GM12878 (cell line): ENCODE measurements at regions not wholly inside any gene's neighbourhood (a gene's known extent, or its start where the extent isn't known, plus 50 kb on each side); places are given as distances from the start of the nearest gene placed in this dataset.
"Not testable (repeated sequence)": the region's sequence is repeated elsewhere in the genome, so short reads cannot be mapped to it uniquely, and the experiment has no call there.

ENCODE experiments used
- ATAC-seq: fragments of 200-7000 bp; cut with Tn5 transposase; 3 replicates; pipeline ENCODE4 v1.9.1; 2020; ENCODE audit warnings: mild to moderate bottlenecking, moderate library complexity
- BruUV-seq: library from RNA; stranded (reverse); fragments of 400-500 nt; replicated peaks from 2 replicates; lab custom pipeline; 2021; lab: Mats Ljungman, UMichigan
- CTCF ChIA-PET: fragments of 300-600 bp; sonication (Branson Sonifier 250); formaldehyde crosslinking; extraction: SDS; loops from one replicate; lab custom pipeline; 2021; ENCODE audit warnings: inconsistent platforms; lab: Yijun Ruan, JAX
- POLR2A ChIA-PET: fragments of 350-600 bp; formaldehyde crosslinking; extraction: SDS; loops from one replicate; lab custom pipeline; 2021; ENCODE audit warnings: inconsistent platforms; lab: Charles Lee
- RAD21 ChIA-PET: fragments of 300-600 bp; sonication (Branson Sonifier 250); formaldehyde crosslinking; loops from one replicate; lab custom pipeline; 2023; ENCODE audit warnings: antibody characterized with exemption; ENCODE audit not compliant: unreplicated experiment; lab: Charles Lee
- SMC1A ChIA-PET: fragments of 300-600 bp; sonication (Branson Sonifier 250); formaldehyde crosslinking; loops from one replicate; lab custom pipeline; 2023; ENCODE audit not compliant: unreplicated experiment, uncharacterized antibody; lab: Charles Lee
- DNase-seq: peaks from one replicate; pipeline ENCODE4 v3.0.0-alpha.2; 2011; ENCODE audit warnings: low read depth, low spot score
- FAIRE-seq: peaks from 3 replicates; lab custom pipeline; 2011; peaks lifted over from hg19 to GRCh38; lab: Jason Lieb, UNC
- H2AFZ ChIP-seq: 2 replicates; pipeline ENCODE4 v1.6.0; 2011; ENCODE audit warnings: low read depth, low read length, control low read depth; ENCODE audit not compliant: control insufficient read depth
- H3K27ac ChIP-seq: 2 replicates; pipeline ENCODE4 v1.5.1; 2011; ENCODE audit warnings: control low read depth; ENCODE audit not compliant: control insufficient read depth, insufficient read depth
- H3K27me3 ChIP-seq, 2 experiments: replicated peaks in 1 of 2; 2 replicates each; pipeline versions ENCODE4 v1.6.0 to v1.6.1; 2011; ENCODE audit warnings: low read length in 1 of 2; ENCODE audit not compliant: control insufficient read depth in 2 of 2, insufficient read depth in 2 of 2
- H3K36me3 ChIP-seq, 2 experiments: 2 replicates each; pipeline ENCODE4 v1.5.1; 2011; ENCODE audit warnings: low read length in 1 of 2; ENCODE audit not compliant: control insufficient read depth in 2 of 2, insufficient read depth in 2 of 2
- H3K4me1 ChIP-seq: 2 replicates; pipeline ENCODE4 v1.6.1; 2011; ENCODE audit warnings: mild to moderate bottlenecking, low read length, moderate library complexity, mixed read lengths; ENCODE audit not compliant: control insufficient read depth, insufficient read depth
- H3K4me2 ChIP-seq: 2 replicates; pipeline ENCODE4 v1.6.0; 2011; ENCODE audit warnings: control low read depth; ENCODE audit not compliant: control insufficient read depth, insufficient read depth
- H3K4me3 ChIP-seq: fragments of 200-600 bp; sonication (generic); 2 replicates; pipeline ENCODE4 v1.5.1; 2016
- H3K79me2 ChIP-seq: 2 replicates; pipeline ENCODE4 v1.6.0; 2011; ENCODE audit warnings: low read length; ENCODE audit not compliant: control insufficient read depth, insufficient read depth
- H3K9ac ChIP-seq: 2 replicates; pipeline ENCODE4 v1.8.0; 2011; ENCODE audit warnings: low read length, control low read depth, mixed read lengths; ENCODE audit not compliant: control insufficient read depth, insufficient read depth
- H3K9me3 ChIP-seq: replicated peaks from 3 replicates; pipeline ENCODE4 v1.5.1; 2011; ENCODE audit warnings: mild to moderate bottlenecking, low read length; ENCODE audit not compliant: control insufficient read depth, insufficient read depth
- H4K20me1 ChIP-seq: 2 replicates; pipeline ENCODE4 v1.6.0; 2011; ENCODE audit not compliant: control insufficient read depth, insufficient read depth
- ATF2 ChIP-seq: IDR thresholded peaks from 2 replicates; pipeline ENCODE4 v1.6.1; 2012; ENCODE audit warnings: low read length, inconsistent platforms
- ATF7 ChIP-seq: fragments of 450-650 bp; IDR thresholded peaks from 2 replicates; pipeline ENCODE4 v1.6.1; 2016; ENCODE audit warnings: low read depth, mild to moderate bottlenecking
- CEBPB ChIP-seq, 2 experiments: fragments of 150-350 bp in 1 of 2; IDR thresholded peaks; 2 replicates each; pipeline ENCODE4 v1.6.1; 2012 to 2014; ENCODE audit warnings: low read depth in 2 of 2, low read length in 2 of 2, borderline replicate concordance in 1 of 2, inconsistent platforms in 1 of 2
- CREM ChIP-seq: IDR thresholded peaks from 2 replicates; pipeline ENCODE4 v1.6.1; 2014; ENCODE audit warnings: antibody characterized with exemption, low read depth
- CTCF ChIP-seq, 3 experiments: IDR thresholded peaks in 2 of 3; conservative IDR thresholded peaks in 1 of 3; 2 replicates each; pipeline ENCODE4 v1.5.1; 2011; ENCODE audit warnings: low read depth in 3 of 3, low read length in 3 of 3, mild to moderate bottlenecking in 3 of 3, control low read depth in 2 of 3, moderate library complexity in 2 of 3, inconsistent platforms in 1 of 3, mixed read lengths in 1 of 3; ENCODE audit not compliant: control insufficient read depth in 2 of 3, insufficient read depth in 1 of 3; ENCODE audit errors: extremely low read depth in 1 of 3
- NFXL1 ChIP-seq: fragments of 450-650 bp; IDR thresholded peaks from 2 replicates; pipeline ENCODE4 v1.6.1; 2017; ENCODE audit warnings: antibody characterized with exemption, mild to moderate bottlenecking, borderline replicate concordance
- NFYA ChIP-seq: IDR thresholded peaks from 2 replicates; pipeline ENCODE4 v1.6.1; 2011; ENCODE audit warnings: low read depth, mild to moderate bottlenecking, low read length, improper control_type of control experiment, borderline replicate concordance
- NR2F1 ChIP-seq: fragments of 450-650 bp; conservative IDR thresholded peaks from 2 replicates; pipeline ENCODE4 v1.6.1; 2017; ENCODE audit warnings: mild to moderate bottlenecking
- POLR2AphosphoS5 ChIP-seq: IDR thresholded peaks from 2 replicates; pipeline ENCODE4 v1.6.1; 2011; ENCODE audit warnings: mild to moderate bottlenecking, low read length, inconsistent platforms
- RFX5 ChIP-seq: IDR thresholded peaks from 2 replicates; pipeline ENCODE4 v1.6.1; 2011; ENCODE audit warnings: low read depth, low read length, improper control_type of control experiment
- SREBF1 ChIP-seq: IDR thresholded peaks from 2 replicates; pipeline ENCODE4 v1.6.1; 2012; ENCODE audit warnings: mild to moderate bottlenecking, low read length
- WGBS: methylation state at CpG from one replicate; pipeline ENCODE4 v1.1.6; 2016; ENCODE audit warnings: low lambda C conversion rate; ENCODE audit not compliant: insufficient replicate concordance, insufficient coverage; ENCODE audit errors: missing lambda C conversion rate; 5-methylcytosine and 5-hydroxymethylcytosine counted together
- in situ Hi-C: fragments of 300-500 bp; cut with MboI; formaldehyde crosslinking; loops from 9 replicates; pipeline ENCODE4 v1.14.3; 2018; ENCODE audit warnings: mixed read lengths
- intact Hi-C: fragments of 100-400 bp; cut with micrococcal nuclease; formaldehyde crosslinking; loops from one replicate; pipeline ENCODE4 v1.14.2; 2022; ENCODE audit not compliant: unreplicated experiment
- TF ChIP-seq, protein P1 (sequence below): fragments of 150-350 bp; IDR thresholded peaks from 2 replicates; pipeline ENCODE4 v1.6.1; 2014; ENCODE audit warnings: mild to moderate bottlenecking, low read depth, low read length

GRCh38 chrX:65967159-65967558 lies 72.7 kb downstream of the VSIG4 start:
- RAD21 ChIA-PET, H3K4me1 ChIP-seq, SMC1A ChIA-PET, H4K20me1 ChIP-seq, H3K4me2 ChIP-seq, BruUV-seq, ATAC-seq, H2AFZ ChIP-seq, H3K27ac ChIP-seq, H3K9me3 ChIP-seq, H3K4me3 ChIP-seq, H3K36me3 ChIP-seq, H3K79me2 ChIP-seq, H3K27me3 ChIP-seq, DNase-seq, intact Hi-C loops, H3K9ac ChIP-seq, FAIRE-seq, in situ Hi-C loops: not testable (repeated sequence)
- POLR2A ChIA-PET, result interaction anchor here (0.6 kb wide), 1 partner anchor 383 kb away, joined by 3 read pairs; no protein-coding TSS in a partner anchor
- WGBS, result 75% methylated on average over 3 of the region's 3 CpGs
- CTCF ChIA-PET, result interaction anchor here (0.5 kb wide), 1 partner anchor 243 kb away, joined by 3 read pairs; no protein-coding TSS in a partner anchor

DNA sequence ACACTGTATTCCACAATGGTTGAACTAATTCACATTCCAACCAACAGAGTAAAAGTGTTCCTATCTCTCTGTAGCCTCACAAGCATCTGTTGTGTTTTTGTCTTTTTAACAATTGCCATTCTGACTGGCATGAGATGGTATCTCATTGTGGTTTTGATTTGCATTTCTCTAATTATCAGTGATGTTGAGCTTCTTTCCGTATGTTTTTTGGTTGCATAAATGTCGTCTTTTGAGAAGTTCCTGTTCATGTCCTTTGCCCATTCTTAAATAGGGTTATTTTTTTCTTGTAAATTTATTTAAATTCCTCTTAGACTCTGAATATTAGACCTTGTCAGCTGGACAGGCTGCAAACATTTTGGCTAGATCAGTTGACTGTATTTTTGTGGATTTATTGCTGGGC lies 78.2 kb downstream of the VSIG4 start:
- SMC1A ChIA-PET, result no interaction called here
- no peak for ATAC-seq
- Histone ChIP-seq H3K79me2 (no peaks in the 10 kb centered on the region), H4K20me1 (no peaks in the 10 kb centered on the region), H3K4me1 (no peaks in the 10 kb centered on the region), H3K27ac (no peak overlapping the region), H2AFZ (no peak overlapping the region), H3K9ac (no peak overlapping the region), H3K4me3 (no peak overlapping the region), H3K9me3 (no peaks in the 10 kb centered on the region; the same call in 2 of the 3 replicates)
- POLR2A ChIA-PET, result no interaction called here
- WGBS, result 60% methylated on average over 2 of the region's 2 CpGs
- CTCF ChIA-PET, result no interaction called here
- TF ChIP-seq CEBPB (IDR thresholded peaks at IDR 0.05; ENCODE audit: borderline replicate concordance in 1 of 2, low read depth in 2 of 2, low read length in 2 of 2), result no peak
- TF ChIP-seq NR2F1, result no peak
- no peak for TF ChIP-seq CTCF (IDR thresholded peaks at IDR 0.05 in 2 of 3, conservative IDR thresholded peaks at IDR 0.05 in 1 of 3; ENCODE audit: control insufficient read depth in 2 of 3, extremely low read depth in 1 of 3, insufficient read depth in 1 of 3, low read depth in 3 of 3, low read length in 3 of 3)
- TF ChIP-seq RFX5, result no peak
- no peak for TF ChIP-seq CREM
- no peak for TF ChIP-seq ATF7
- no peak for TF ChIP-seq POLR2AphosphoS5
- TF ChIP-seq SREBF1, result no peak
- no peak for TF ChIP-seq NFYA
- TF ChIP-seq, protein P1, sequence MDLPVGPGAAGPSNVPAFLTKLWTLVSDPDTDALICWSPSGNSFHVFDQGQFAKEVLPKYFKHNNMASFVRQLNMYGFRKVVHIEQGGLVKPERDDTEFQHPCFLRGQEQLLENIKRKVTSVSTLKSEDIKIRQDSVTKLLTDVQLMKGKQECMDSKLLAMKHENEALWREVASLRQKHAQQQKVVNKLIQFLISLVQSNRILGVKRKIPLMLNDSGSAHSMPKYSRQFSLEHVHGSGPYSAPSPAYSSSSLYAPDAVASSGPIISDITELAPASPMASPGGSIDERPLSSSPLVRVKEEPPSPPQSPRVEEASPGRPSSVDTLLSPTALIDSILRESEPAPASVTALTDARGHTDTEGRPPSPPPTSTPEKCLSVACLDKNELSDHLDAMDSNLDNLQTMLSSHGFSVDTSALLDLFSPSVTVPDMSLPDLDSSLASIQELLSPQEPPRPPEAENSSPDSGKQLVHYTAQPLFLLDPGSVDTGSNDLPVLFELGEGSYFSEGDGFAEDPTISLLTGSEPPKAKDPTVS, result no peak
- no peak for TF ChIP-seq ATF2
- no peak for TF ChIP-seq NFXL1
- TF ChIP-seq, all 136 proteins: peak for 0
- intact Hi-C loops (no loop called here), in situ Hi-C loops (no loop called here)
- DNase-seq, result no peak
- BruUV-seq, result no TSS peak
- H3K36me3 ChIP-seq, result no peaks in the 10 kb centered on the region
- FAIRE-seq, result no peak
- no peak overlapping the region for H3K4me2 ChIP-seq
- no peaks in the 10 kb centered on the region for H3K27me3 ChIP-seq
- RAD21 ChIA-PET, result interaction anchor here (0.6 kb wide), 1 partner anchor 689 kb away, joined by 3 read pairs; no protein-coding TSS in a partner anchor
